GM12875 (cell line): ENCODE measurements at regions not wholly inside any gene's neighbourhood (a gene's known extent, or its start where the extent isn't known, plus 50 kb on each side); places are given as distances from the start of the nearest gene placed in this dataset.
"Not testable (repeated sequence)": the region's sequence is repeated elsewhere in the genome, so short reads cannot be mapped to it uniquely, and the experiment has no call there.

Experiments
- H3K4me3 ChIP-seq: one replicate; pipeline ENCODE4 v1.5.1; 2011; ENCODE audit warnings: low read depth, low read length, control low read depth
- CTCF ChIP-seq: IDR thresholded peaks from 2 replicates; pipeline ENCODE4 v1.5.1; 2011; ENCODE audit warnings: low read depth, mild to moderate bottlenecking, control low read depth, inconsistent platforms, low read length, moderate library complexity, borderline replicate concordance; ENCODE audit not compliant: insufficient read depth

- H3K4me3 ChIP-seq = not testable (repeated sequence)
Measured at GRCh38 chr2:113386780-113387433, 50.6 kb upstream of the ZNG1B start.

GRCh38 chr2:113379621-113380020, 57.9 kb upstream of the ZNG1B start:
- H3K4me3 ChIP-seq = not testable (repeated sequence)

- TF ChIP-seq CTCF = no peak
- H3K4me3 ChIP-seq = no peak overlapping the region
Measured at GRCh38 chr2:113376913-113377445, 60.5 kb upstream of the ZNG1B start.

GRCh38 chr2:113376253-113376912, 61.1 kb upstream of the ZNG1B start:
- TF ChIP-seq CTCF = no peak
- H3K4me3 ChIP-seq = no peak overlapping the region

- H3K4me3 ChIP-seq = not testable (repeated sequence)
Measured at GRCh38 chr2:113374857-113375256, 62.6 kb upstream of the ZNG1B start.

- H3K4me3 ChIP-seq = not testable (repeated sequence)
Measured at GRCh38 chr2:113372258-113372834, 65.1 kb upstream of the ZNG1B start.

- TF ChIP-seq CTCF = peak; percentile 42; the same call in 1 of the 2 replicates
- H3K4me3 ChIP-seq = no peak overlapping the region
Measured at GRCh38 chr2:113370478-113371091, 66.9 kb upstream of the ZNG1B start.

GRCh38 chr2:113370030-113370429, 67.5 kb upstream of the ZNG1B start:
- no peak for TF ChIP-seq CTCF
- H3K4me3 ChIP-seq = no peak overlapping the region

- H3K4me3 ChIP-seq = not testable (repeated sequence)
Measured at GRCh38 chr2:113368581-113368980, 68.9 kb upstream of the ZNG1B start.

- not testable (repeated sequence) for H3K4me3 ChIP-seq
Measured at GRCh38 chr2:113366821-113367220, 70.7 kb upstream of the ZNG1B start.

GRCh38 chr2:113365791-113366190, 71.7 kb upstream of the ZNG1B start:
- H3K4me3 ChIP-seq = not testable (repeated sequence)

GRCh38 chr2:113365290-113365689, 72.2 kb upstream of the ZNG1B start:
- not testable (repeated sequence) for H3K4me3 ChIP-seq
